AG04450 (cell line): ENCODE measurements at regions not wholly inside any gene's neighbourhood (a gene's known extent, or its start where the extent isn't known, plus 50 kb on each side); places are given as distances from the start of the nearest gene placed in this dataset.
"Not testable (repeated sequence)": the region's sequence is repeated elsewhere in the genome, so short reads cannot be mapped to it uniquely, and the experiment has no call there.

Source experiments
- CTCF ChIA-PET: fragments of 300-600, 350-600 bp; formaldehyde crosslinking; extraction: SDS; loops from one replicate; lab custom pipeline; 2022; ENCODE audit warnings: antibody characterized with exemption, inconsistent platforms; lab: Charles Lee
- POLR2A ChIA-PET: fragments of 350-600 bp; formaldehyde crosslinking; extraction: SDS; loops from one replicate; lab custom pipeline; 2021; ENCODE audit warnings: antibody characterized with exemption, inconsistent platforms; lab: Yijun Ruan, JAX
- DNase-seq: peaks from one replicate; pipeline ENCODE4 v3.0.0-alpha.2; 2011; ENCODE audit warnings: low read depth, low spot score
- H3K27ac ChIP-seq: one replicate; pipeline ENCODE4 v1.5.1; 2012; ENCODE audit warnings: low read depth, low read length, control low read depth
- H3K27me3 ChIP-seq: one replicate; pipeline ENCODE4 v1.6.0; 2012; ENCODE audit warnings: low read length; ENCODE audit not compliant: control insufficient read depth, insufficient read depth
- H3K4me3 ChIP-seq: 2 replicates; pipeline ENCODE4 v1.5.1; 2011; ENCODE audit warnings: mild to moderate bottlenecking, low read depth, low read length, control low read depth
- H3K9me3 ChIP-seq: 2 replicates; pipeline ENCODE4 v1.5.1; 2012; ENCODE audit warnings: low read length; ENCODE audit not compliant: control insufficient read depth, insufficient read depth
- CTCF ChIP-seq: IDR thresholded peaks from 2 replicates; pipeline ENCODE4 v1.5.1; 2011; ENCODE audit warnings: low read depth, low read length, control low read depth, inconsistent platforms

- POLR2A ChIA-PET: no interaction called here
- H3K4me3 ChIP-seq: no peak overlapping the region
- no peaks in the 10 kb centered on the region for H3K9me3 ChIP-seq
- DNase-seq: no peak
- TF ChIP-seq CTCF: no peak
- CTCF ChIA-PET: no interaction called here
- no peak overlapping the region for H3K27ac ChIP-seq
- H3K27me3 ChIP-seq: no peaks in the 10 kb centered on the region
Observed at GRCh38 chr7:65609131-65609530, 235.5 kb downstream of the ZNF92 start.

DNA sequence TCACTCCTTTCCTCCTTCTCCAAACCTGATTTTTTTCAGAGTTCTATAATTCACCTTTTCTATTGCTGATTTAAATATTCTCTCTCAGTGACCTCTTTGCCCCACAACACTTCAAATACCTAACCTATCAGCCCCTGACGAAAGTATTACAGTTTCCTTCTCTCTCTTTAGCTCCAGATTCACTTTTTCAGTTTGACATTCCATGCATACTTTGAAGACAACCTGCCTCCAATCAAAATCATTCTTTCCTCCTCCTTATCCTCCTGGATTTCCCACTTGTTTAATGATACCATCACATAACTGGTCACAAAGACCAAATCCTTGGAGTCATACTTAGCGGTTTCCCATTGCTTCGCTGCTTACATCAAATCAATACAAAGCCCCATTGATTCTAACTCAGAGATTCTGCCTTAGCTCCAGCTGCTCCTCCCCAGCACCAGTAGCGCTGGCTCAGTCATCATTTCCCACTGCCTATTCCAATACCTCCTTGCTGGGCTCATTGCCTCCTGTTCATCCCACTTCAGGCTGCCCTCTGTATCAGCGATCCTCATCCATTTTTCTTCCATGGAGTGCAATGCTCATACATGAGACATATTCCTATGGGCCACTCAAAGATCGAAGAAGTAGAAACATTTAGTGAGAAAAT lies 240.1 kb downstream of the ZNF92 start:
- H3K27ac ChIP-seq, CTCF ChIA-PET, H3K27me3 ChIP-seq, H3K9me3 ChIP-seq, DNase-seq, H3K4me3 ChIP-seq, POLR2A ChIA-PET: not testable (repeated sequence)

DNA sequence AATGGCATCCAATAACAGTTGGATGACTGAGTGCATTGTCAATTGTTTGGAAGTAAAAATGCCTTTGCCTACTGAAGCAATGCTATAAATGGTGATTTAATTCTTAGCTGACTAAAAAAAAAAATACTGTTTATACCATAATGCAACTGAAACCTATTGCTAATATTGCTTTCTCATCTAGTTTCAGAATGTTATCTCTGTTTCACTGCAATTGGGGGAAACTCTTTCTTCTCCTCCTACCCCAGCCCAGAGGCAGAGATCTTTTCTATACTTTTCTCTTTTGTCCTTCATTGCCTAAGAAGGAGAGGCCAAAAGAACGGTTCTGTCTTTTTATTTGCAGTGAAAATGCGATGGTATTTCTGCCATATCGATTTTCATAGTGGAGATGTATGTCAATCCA lies 242.5 kb downstream of the ZNF92 start:
- CTCF ChIA-PET, H3K27me3 ChIP-seq, POLR2A ChIA-PET, H3K27ac ChIP-seq, DNase-seq, H3K9me3 ChIP-seq, H3K4me3 ChIP-seq: not testable (repeated sequence)

DNA sequence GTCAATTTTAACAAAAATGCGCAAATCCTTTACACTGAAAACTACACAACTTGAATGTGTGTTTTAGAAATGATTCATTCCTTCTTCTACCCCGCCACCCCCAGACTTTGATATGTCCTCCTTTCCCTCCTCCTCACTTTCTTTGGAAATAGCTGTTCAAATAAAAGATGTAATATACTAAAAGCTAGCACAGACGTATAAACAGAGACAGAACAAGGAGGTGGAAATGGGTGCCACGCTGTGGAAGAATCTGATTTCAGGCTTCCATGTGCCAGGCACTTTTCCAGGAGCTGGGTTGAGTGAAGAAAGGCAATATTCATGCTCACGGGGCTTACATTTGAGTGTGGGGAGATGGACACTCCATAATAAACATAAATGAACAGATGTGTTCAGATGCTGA lies 246.6 kb downstream of the ZNF92 start:
- DNase-seq, CTCF ChIA-PET, POLR2A ChIA-PET: not testable (repeated sequence)

DNA sequence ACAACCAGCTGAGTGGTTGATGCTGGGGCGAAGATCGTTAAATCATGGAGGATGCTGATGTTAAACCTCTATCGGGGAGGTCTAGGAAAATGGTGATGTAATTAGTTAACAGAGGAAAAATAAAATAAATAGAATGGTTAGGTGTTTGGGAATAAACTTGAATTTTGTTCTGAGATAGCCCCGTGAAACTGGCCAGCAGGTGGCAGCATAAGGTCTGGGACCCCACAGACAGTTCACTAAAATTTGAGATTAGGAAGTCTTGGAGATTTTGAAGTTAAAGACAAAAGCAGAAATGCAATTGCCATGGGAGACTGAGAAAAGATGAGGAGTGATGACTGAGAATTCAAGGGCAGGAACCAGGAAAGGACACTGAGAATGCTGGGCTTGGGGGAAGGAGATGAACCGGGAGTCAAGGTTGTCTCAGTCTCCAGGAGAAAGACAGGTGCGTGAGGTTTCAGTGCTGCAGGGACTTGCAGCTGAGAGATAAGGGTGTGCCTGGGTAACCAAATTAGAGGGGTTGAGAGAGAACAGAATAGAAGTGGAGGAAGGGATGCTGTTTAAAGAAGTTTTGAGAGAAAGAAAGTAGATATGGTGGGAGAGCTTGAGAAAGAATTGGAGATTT lies 248.0 kb downstream of the ZNF92 start:
- POLR2A ChIA-PET: interaction anchor here (0.7 kb wide), 1 partner anchor 125 kb away, joined by 3 read pairs; no protein-coding TSS in a partner anchor

More for the DNA sequence above, 246.6 kb downstream of the ZNF92 start:
- not testable (repeated sequence) for H3K27me3 ChIP-seq, H3K9me3 ChIP-seq, H3K27ac ChIP-seq, H3K4me3 ChIP-seq

DNA sequence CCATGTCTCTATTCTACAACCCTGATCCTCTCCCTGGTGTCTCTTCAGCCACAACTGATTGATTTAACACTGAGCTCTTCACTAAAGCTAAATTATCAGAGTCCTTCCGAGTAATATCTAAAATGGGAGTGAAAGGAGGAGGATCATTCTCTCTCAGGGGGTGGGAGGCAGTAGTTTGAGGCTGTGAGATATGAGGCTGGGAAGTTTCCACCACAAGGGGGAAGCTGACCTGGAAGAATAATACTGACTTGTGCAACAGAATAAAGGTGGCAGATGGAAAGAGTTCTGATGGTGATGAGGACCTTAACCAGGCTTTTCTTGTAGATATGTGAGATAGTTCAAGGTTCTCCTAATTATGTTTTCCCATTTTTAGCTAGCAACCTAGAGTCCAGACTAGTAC lies 241.6 kb upstream of the VKORC1L1 start:
- H3K4me3 ChIP-seq, H3K27ac ChIP-seq, H3K9me3 ChIP-seq, H3K27me3 ChIP-seq, POLR2A ChIA-PET, CTCF ChIA-PET, DNase-seq: not testable (repeated sequence)

More for the DNA sequence above, 248.0 kb downstream of the ZNF92 start:
- TF ChIP-seq CTCF: peak; percentile 59
- not testable (repeated sequence) for H3K27ac ChIP-seq, H3K27me3 ChIP-seq, DNase-seq, H3K9me3 ChIP-seq, H3K4me3 ChIP-seq
- CTCF ChIA-PET: interaction anchor here (0.6 to 1.1 kb wide), 4 partner anchors 218 to 670 kb away, joined by 3 to 12 read pairs (median 4); no protein-coding TSS in a partner anchor

- H3K27me3 ChIP-seq, POLR2A ChIA-PET, DNase-seq, CTCF ChIA-PET, H3K9me3 ChIP-seq, H3K27ac ChIP-seq, H3K4me3 ChIP-seq: not testable (repeated sequence)
Observed at GRCh38 chr7:65633587-65634404, 239.1 kb upstream of the VKORC1L1 start.

GRCh38 chr7:65638918-65639317 lies 234.0 kb upstream of the VKORC1L1 start:
- CTCF ChIA-PET, POLR2A ChIA-PET: not testable (repeated sequence)

DNA sequence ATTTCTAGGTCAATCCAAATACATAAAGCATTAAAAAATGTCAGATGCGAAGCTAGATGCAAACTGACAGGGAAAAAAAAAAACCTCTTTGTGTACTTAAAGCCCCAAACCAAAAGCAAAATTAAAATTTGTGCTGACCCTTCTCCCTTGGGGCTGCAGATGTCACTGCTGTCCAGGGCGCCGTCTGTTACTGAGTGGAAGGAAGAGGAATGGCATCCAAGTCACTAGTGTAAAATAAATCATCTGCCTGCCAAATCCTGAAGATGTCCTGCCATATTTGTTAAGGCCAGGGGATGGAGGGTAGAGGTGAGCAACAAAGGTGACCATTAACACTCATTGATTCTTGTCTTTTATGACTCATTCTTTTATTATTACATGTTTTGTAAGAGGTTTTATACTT lies 233.2 kb upstream of the VKORC1L1 start:
- H3K27ac ChIP-seq, H3K27me3 ChIP-seq, POLR2A ChIA-PET, H3K9me3 ChIP-seq, CTCF ChIA-PET, H3K4me3 ChIP-seq, DNase-seq: not testable (repeated sequence)

More at GRCh38 chr7:65638918-65639317, 234.0 kb upstream of the VKORC1L1 start:
- H3K27me3 ChIP-seq, H3K27ac ChIP-seq, H3K9me3 ChIP-seq, H3K4me3 ChIP-seq, DNase-seq: not testable (repeated sequence)

- H3K27ac ChIP-seq, CTCF ChIA-PET, H3K4me3 ChIP-seq, DNase-seq, H3K27me3 ChIP-seq, POLR2A ChIA-PET, H3K9me3 ChIP-seq: not testable (repeated sequence)
Observed at GRCh38 chr7:65643498-65643897, 229.4 kb upstream of the VKORC1L1 start.
